ENCODE measurements at regions not wholly inside any gene's neighbourhood (a gene's known extent, or its start where the extent isn't known, plus 50 kb on each side); places are given as distances from the start of the nearest gene placed in this dataset.

GRCh38 chr1:217373761-217374701, 256.9 kb downstream of the GPATCH2 start:
- TF ChIP-seq, protein P1, sequence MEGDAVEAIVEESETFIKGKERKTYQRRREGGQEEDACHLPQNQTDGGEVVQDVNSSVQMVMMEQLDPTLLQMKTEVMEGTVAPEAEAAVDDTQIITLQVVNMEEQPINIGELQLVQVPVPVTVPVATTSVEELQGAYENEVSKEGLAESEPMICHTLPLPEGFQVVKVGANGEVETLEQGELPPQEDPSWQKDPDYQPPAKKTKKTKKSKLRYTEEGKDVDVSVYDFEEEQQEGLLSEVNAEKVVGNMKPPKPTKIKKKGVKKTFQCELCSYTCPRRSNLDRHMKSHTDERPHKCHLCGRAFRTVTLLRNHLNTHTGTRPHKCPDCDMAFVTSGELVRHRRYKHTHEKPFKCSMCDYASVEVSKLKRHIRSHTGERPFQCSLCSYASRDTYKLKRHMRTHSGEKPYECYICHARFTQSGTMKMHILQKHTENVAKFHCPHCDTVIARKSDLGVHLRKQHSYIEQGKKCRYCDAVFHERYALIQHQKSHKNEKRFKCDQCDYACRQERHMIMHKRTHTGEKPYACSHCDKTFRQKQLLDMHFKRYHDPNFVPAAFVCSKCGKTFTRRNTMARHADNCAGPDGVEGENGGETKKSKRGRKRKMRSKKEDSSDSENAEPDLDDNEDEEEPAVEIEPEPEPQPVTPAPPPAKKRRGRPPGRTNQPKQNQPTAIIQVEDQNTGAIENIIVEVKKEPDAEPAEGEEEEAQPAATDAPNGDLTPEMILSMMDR (IDR thresholded peaks at IDR 0.05), result no peak

- TF ChIP-seq, protein P1 (IDR thresholded peaks at IDR 0.05), result no peak
These were observed 258.6 kb downstream of the GPATCH2 start for GRCh38 chr1:217372049-217372970.

- TF ChIP-seq, protein P1 (IDR thresholded peaks at IDR 0.05), result no peak
These were observed 260.1 kb downstream of the GPATCH2 start for GRCh38 chr1:217370757-217371156.

- TF ChIP-seq, protein P1 (IDR thresholded peaks at IDR 0.05), result no peak
These were observed 260.8 kb downstream of the GPATCH2 start for GRCh38 chr1:217369996-217370551.

DNA sequence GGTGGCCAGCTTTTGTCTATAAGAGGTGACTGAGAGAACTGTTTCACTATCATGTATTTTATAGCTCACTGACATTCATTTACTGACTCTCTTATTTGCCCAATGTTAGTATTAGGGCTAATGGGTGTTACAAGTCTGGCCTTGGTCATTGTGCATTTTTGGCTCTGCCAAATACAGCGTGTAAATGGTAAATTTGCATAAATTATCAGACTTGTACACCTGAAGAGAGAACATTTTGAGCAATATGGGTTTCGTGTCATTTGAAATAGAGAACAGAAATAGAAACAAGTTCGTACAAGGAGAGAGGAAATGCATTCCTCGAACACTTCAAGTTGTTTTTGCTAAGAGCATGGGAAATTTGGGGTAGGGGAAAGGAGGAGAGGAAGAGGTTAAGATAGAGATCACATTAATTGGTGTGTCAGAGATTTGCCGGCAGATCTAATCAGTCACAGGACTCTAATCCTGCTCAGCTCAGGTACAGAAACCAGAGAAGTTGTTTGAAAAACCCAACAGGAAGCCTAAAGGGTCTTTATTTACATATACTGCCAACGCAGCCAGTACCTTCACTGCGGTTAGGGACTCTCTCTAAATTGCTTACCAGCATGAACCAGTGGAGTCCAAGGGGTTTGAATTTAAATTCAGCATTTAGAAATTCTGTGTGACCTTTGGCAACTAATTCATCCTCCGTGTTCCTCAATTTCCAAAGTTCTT, 261.5 kb downstream of the GPATCH2 start:
- TF ChIP-seq, protein P1 (IDR thresholded peaks at IDR 0.05), result no peak

DNA sequence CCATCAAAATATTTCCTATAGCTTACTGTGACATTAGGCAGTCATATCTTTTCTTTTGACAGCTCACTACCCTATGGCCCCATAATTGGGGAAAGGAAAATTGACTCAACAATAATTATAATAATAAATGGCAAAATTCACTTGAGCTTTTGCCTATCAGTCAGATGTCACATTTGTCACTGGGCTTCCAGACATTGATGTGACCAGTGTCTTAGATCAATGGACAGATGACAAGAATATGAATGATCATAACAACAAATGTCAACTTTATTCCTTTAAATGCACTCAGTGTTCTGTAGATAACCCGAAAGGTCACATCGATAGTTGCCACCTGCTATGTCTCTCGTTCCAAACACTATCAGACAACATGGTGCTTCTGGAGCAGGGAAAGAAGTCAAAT, 266.7 kb downstream of the GPATCH2 start:
- TF ChIP-seq, protein P1 (IDR thresholded peaks at IDR 0.05), result no peak

DNA sequence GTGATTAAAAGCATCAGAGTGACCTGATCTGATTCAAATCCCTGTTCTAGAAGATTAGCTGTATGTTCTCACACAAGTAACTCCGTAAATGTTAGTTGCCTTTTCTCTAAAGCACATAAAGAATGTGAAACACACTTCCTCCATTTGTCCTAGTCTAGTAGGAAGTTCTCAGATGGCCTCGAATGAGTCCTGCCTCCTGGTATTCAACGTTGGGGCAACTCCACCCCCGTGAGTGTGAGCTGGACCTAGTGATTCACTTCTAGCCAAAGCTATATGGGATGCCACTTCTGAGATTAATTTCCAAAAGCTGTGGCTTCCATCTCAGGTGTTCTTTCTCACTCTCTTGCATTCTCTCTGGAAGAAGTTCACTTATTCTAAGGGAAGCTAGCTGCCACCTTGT, 267.6 kb downstream of the GPATCH2 start:
- TF ChIP-seq, protein P1 (IDR thresholded peaks at IDR 0.05), result no peak
